PFSK-1 (cell line): ENCODE measurements at regions not wholly inside any gene's neighbourhood (a gene's known extent, or its start where the extent isn't known, plus 50 kb on each side); places are given as distances from the start of the nearest gene placed in this dataset.

Experiments used
- POLR2AphosphoS5 ChIP-seq: IDR thresholded peaks from 2 replicates; pipeline ENCODE4 v1.6.1; 2012; ENCODE audit warnings: low read depth, mild to moderate bottlenecking, control low read depth, low read length, moderate library complexity
- SIN3A ChIP-seq: IDR thresholded peaks from 2 replicates; pipeline ENCODE4 v1.6.1; 2012; ENCODE audit warnings: mild to moderate bottlenecking, low read length, moderate library complexity, borderline replicate concordance; ENCODE audit not compliant: insufficient read depth
- TF ChIP-seq, protein P1 (sequence below), 2 experiments: IDR thresholded peaks; 2 replicates each; pipeline versions ENCODE4 v1.6.1 to v1.8.0; 2011 to 2012; ENCODE audit warnings: low read depth in 2 of 2, low read length in 2 of 2, control low read depth in 1 of 2, inconsistent platforms in 1 of 2, mild to moderate bottlenecking in 1 of 2, moderate library complexity in 1 of 2; ENCODE audit not compliant: insufficient read depth in 1 of 2

- TF ChIP-seq, protein P1, sequence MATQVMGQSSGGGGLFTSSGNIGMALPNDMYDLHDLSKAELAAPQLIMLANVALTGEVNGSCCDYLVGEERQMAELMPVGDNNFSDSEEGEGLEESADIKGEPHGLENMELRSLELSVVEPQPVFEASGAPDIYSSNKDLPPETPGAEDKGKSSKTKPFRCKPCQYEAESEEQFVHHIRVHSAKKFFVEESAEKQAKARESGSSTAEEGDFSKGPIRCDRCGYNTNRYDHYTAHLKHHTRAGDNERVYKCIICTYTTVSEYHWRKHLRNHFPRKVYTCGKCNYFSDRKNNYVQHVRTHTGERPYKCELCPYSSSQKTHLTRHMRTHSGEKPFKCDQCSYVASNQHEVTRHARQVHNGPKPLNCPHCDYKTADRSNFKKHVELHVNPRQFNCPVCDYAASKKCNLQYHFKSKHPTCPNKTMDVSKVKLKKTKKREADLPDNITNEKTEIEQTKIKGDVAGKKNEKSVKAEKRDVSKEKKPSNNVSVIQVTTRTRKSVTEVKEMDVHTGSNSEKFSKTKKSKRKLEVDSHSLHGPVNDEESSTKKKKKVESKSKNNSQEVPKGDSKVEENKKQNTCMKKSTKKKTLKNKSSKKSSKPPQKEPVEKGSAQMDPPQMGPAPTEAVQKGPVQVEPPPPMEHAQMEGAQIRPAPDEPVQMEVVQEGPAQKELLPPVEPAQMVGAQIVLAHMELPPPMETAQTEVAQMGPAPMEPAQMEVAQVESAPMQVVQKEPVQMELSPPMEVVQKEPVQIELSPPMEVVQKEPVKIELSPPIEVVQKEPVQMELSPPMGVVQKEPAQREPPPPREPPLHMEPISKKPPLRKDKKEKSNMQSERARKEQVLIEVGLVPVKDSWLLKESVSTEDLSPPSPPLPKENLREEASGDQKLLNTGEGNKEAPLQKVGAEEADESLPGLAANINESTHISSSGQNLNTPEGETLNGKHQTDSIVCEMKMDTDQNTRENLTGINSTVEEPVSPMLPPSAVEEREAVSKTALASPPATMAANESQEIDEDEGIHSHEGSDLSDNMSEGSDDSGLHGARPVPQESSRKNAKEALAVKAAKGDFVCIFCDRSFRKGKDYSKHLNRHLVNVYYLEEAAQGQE (IDR thresholded peaks at IDR 0.05; ENCODE audit: insufficient read depth in 1 of 2, low read depth in 2 of 2, low read length in 2 of 2), result no peak
- no peak for TF ChIP-seq POLR2AphosphoS5
- TF ChIP-seq SIN3A, result no peak
Observed at GRCh38 chr1:191760016-191760415, 398.2 kb upstream of the RGS18 start.
